ENCODE measurements at regions not wholly inside any gene's neighbourhood (a gene's known extent, or its start where the extent isn't known, plus 50 kb on each side); places are given as distances from the start of the nearest gene placed in this dataset.

- H3K27me3 ChIP-seq (replicated peaks; ENCODE audit: insufficient read depth, low read length): no peaks in the 10 kb centered on the region
- no peaks in the 10 kb centered on the region for H3K79me2 ChIP-seq (ENCODE audit: low read length)
- no peak overlapping the region for H3K4me2 ChIP-seq (ENCODE audit: low read depth, low read length)
- no peak for DNase-seq
- no peaks in the 10 kb centered on the region for H3K4me1 ChIP-seq (ENCODE audit: low read length)
- no peak overlapping the region for H3K9ac ChIP-seq (ENCODE audit: low read length)
- H3K9me2 ChIP-seq (replicated peaks; ENCODE audit: insufficient read depth, low read length): no peaks in the 10 kb centered on the region
- no peaks in the 10 kb centered on the region for H3K9me3 ChIP-seq (replicated peaks; ENCODE audit: insufficient read depth, low read length)
- H2AFZ ChIP-seq (ENCODE audit: low read length): no peak overlapping the region
- no peak for TF ChIP-seq EZH2phosphoT487 (IDR thresholded peaks at IDR 0.05; ENCODE audit: low read length)
- no peak for TF ChIP-seq EZH2 (optimal IDR thresholded peaks at IDR 0.05; ENCODE audit: low read depth, low read length)
- TF ChIP-seq CTCF (IDR thresholded peaks at IDR 0.05; ENCODE audit: low read length): no peak
- no peaks in the 10 kb centered on the region for H3F3A ChIP-seq (ENCODE audit: insufficient read depth, low read length)
- no peak overlapping the region for H3K27ac ChIP-seq (ENCODE audit: low read length)
- H4K20me1 ChIP-seq (ENCODE audit: insufficient read depth, low read length): no peaks in the 10 kb centered on the region
- H3K36me3 ChIP-seq (replicated peaks; ENCODE audit: insufficient read depth, low read length): no peaks in the 10 kb centered on the region
- H3K4me3 ChIP-seq (ENCODE audit: low read length): no peak overlapping the region
These were observed 435.4 kb downstream of the RPS6KC1 start for GRCh38 chr1:213486488-213486887.

- H3K4me1 ChIP-seq (ENCODE audit: low read length): no peaks in the 10 kb centered on the region
- H3F3A ChIP-seq (ENCODE audit: insufficient read depth, low read length): no peaks in the 10 kb centered on the region
- no peaks in the 10 kb centered on the region for H3K9me2 ChIP-seq (replicated peaks; ENCODE audit: insufficient read depth, low read length)
- H3K9me3 ChIP-seq (replicated peaks; ENCODE audit: insufficient read depth, low read length): no peaks in the 10 kb centered on the region
- no peak for TF ChIP-seq EZH2 (optimal IDR thresholded peaks at IDR 0.05; ENCODE audit: low read depth, low read length)
- TF ChIP-seq CTCF (IDR thresholded peaks at IDR 0.05; ENCODE audit: low read length): no peak
- no peak for TF ChIP-seq EZH2phosphoT487 (IDR thresholded peaks at IDR 0.05; ENCODE audit: low read length)
- no peak overlapping the region for H3K4me2 ChIP-seq (ENCODE audit: low read depth, low read length)
- no peaks in the 10 kb centered on the region for H3K27me3 ChIP-seq (replicated peaks; ENCODE audit: insufficient read depth, low read length)
- no peak overlapping the region for H3K4me3 ChIP-seq (ENCODE audit: low read length)
- no peak overlapping the region for H3K9ac ChIP-seq (ENCODE audit: low read length)
- no peak for DNase-seq
- no peaks in the 10 kb centered on the region for H3K79me2 ChIP-seq (ENCODE audit: low read length)
- no peaks in the 10 kb centered on the region for H4K20me1 ChIP-seq (ENCODE audit: insufficient read depth, low read length)
- H3K27ac ChIP-seq (ENCODE audit: low read length): no peak overlapping the region
- no peak overlapping the region for H2AFZ ChIP-seq (ENCODE audit: low read length)
- H3K36me3 ChIP-seq (replicated peaks; ENCODE audit: insufficient read depth, low read length): no peaks in the 10 kb centered on the region
These were observed 440.4 kb downstream of the RPS6KC1 start for GRCh38 chr1:213491468-213491867.

- H3F3A ChIP-seq (ENCODE audit: insufficient read depth, low read length): no peaks in the 10 kb centered on the region
- H2AFZ ChIP-seq (ENCODE audit: low read length): no peak overlapping the region
- no peaks in the 10 kb centered on the region for H3K4me1 ChIP-seq (ENCODE audit: low read length)
- H3K36me3 ChIP-seq (replicated peaks; ENCODE audit: insufficient read depth, low read length): no peaks in the 10 kb centered on the region
- H3K4me2 ChIP-seq (ENCODE audit: low read depth, low read length): no peak overlapping the region
- H3K9me3 ChIP-seq (replicated peaks; ENCODE audit: insufficient read depth, low read length): no peaks in the 10 kb centered on the region
- H3K4me3 ChIP-seq (ENCODE audit: low read length): no peak overlapping the region
- H3K79me2 ChIP-seq (ENCODE audit: low read length): no peaks in the 10 kb centered on the region
- no peaks in the 10 kb centered on the region for H4K20me1 ChIP-seq (ENCODE audit: insufficient read depth, low read length)
- DNase-seq: no peak
- TF ChIP-seq EZH2phosphoT487 (IDR thresholded peaks at IDR 0.05; ENCODE audit: low read length) (no peak), CTCF (IDR thresholded peaks at IDR 0.05; ENCODE audit: low read length) (no peak), EZH2 (optimal IDR thresholded peaks at IDR 0.05; ENCODE audit: low read depth, low read length) (no peak)
- no peak overlapping the region for H3K27ac ChIP-seq (ENCODE audit: low read length)
- no peaks in the 10 kb centered on the region for H3K9me2 ChIP-seq (replicated peaks; ENCODE audit: insufficient read depth, low read length)
- H3K9ac ChIP-seq (ENCODE audit: low read length): no peak overlapping the region
- H3K27me3 ChIP-seq (replicated peaks; ENCODE audit: insufficient read depth, low read length): no peaks in the 10 kb centered on the region
These were observed 441.4 kb downstream of the RPS6KC1 start for GRCh38 chr1:213492161-213493041.

Measured in MM.1S (cell line).